GM18499 (cell line): ENCODE measurements at regions not wholly inside any gene's neighbourhood (a gene's known extent, or its start where the extent isn't known, plus 50 kb on each side); places are given as distances from the start of the nearest gene placed in this dataset.

ENCODE experiments used
- ATAC-seq: cut with Tn5 transposase; IDR thresholded peaks from one replicate; pipeline ENCODE4 v1.9.1; 2021; ENCODE audit warnings: moderate number of reproducible peaks; ENCODE audit not compliant: insufficient read depth, unreplicated experiment

- ATAC-seq: no peak
These were observed 107.9 kb downstream of the LMO4 start for GRCh38 chr1:87436534-87436933.

- ATAC-seq: peak; percentile 55
These were observed 109.1 kb downstream of the LMO4 start for GRCh38 chr1:87437663-87438295.

- no peak for ATAC-seq
These were observed 111.1 kb downstream of the LMO4 start for GRCh38 chr1:87439821-87440220.

GRCh38 chr1:87449348-87449963, 120.8 kb downstream of the LMO4 start:
- ATAC-seq: peak; percentile 85

GRCh38 chr1:87450136-87450535, 121.5 kb downstream of the LMO4 start:
- no peak for ATAC-seq

GRCh38 chr1:87450615-87451209, 122.0 kb downstream of the LMO4 start:
- no peak for ATAC-seq

- no peak for ATAC-seq
These were observed 122.7 kb downstream of the LMO4 start for GRCh38 chr1:87451229-87451920.

- no peak for ATAC-seq
These were observed 124.0 kb downstream of the LMO4 start for GRCh38 chr1:87452648-87453047.

GRCh38 chr1:87457408-87457807, 128.7 kb downstream of the LMO4 start:
- ATAC-seq: no peak

- ATAC-seq: no peak
These were observed 134.2 kb downstream of the LMO4 start for GRCh38 chr1:87462894-87463293.

- ATAC-seq: peak; percentile 55
These were observed 135.4 kb downstream of the LMO4 start for GRCh38 chr1:87464022-87464490.

GRCh38 chr1:87466621-87467020, 137.9 kb downstream of the LMO4 start:
- no peak for ATAC-seq

- no peak for ATAC-seq
These were observed 144.0 kb downstream of the LMO4 start for GRCh38 chr1:87472716-87473115.

GRCh38 chr1:87473203-87473661, 144.6 kb downstream of the LMO4 start:
- no peak for ATAC-seq

- ATAC-seq: no peak
These were observed 145.4 kb downstream of the LMO4 start for GRCh38 chr1:87474098-87474497.

- no peak for ATAC-seq
These were observed 149.6 kb downstream of the LMO4 start for GRCh38 chr1:87478231-87478630.

- ATAC-seq: no peak
These were observed 166.5 kb downstream of the LMO4 start for GRCh38 chr1:87495147-87495546.

- ATAC-seq: no peak
These were observed 167.2 kb downstream of the LMO4 start for GRCh38 chr1:87495870-87496269.

- peak; percentile 36 for ATAC-seq
These were observed 168.9 kb downstream of the LMO4 start for GRCh38 chr1:87497380-87498203.

- ATAC-seq: no peak
These were observed 173.1 kb downstream of the LMO4 start for GRCh38 chr1:87501738-87502137.
